Activated B cell treated with CpG ODN at 0.5 μM for 24 hours (primary cell): ENCODE measurements at regions not wholly inside any gene's neighbourhood (a gene's known extent, or its start where the extent isn't known, plus 50 kb on each side); places are given as distances from the start of the nearest gene placed in this dataset.

Source experiments
- ATAC-seq: fragments of 200-7000 bp; cut with Tn5 transposase; one replicate; pipeline ENCODE4 v1.10.0; 2021; ENCODE audit warnings: low read depth, mild to moderate bottlenecking, moderate library complexity
- CTCF ChIA-PET: fragments of 350-600 bp; sonication (Branson Sonifier 250); formaldehyde crosslinking; loops from one replicate; lab custom pipeline; 2021; ENCODE audit warnings: antibody characterized with exemption; lab: Charles Lee
- POLR2A ChIA-PET: fragments of 350-600 bp; sonication (Branson Sonifier 250); formaldehyde crosslinking; loops from one replicate; lab custom pipeline; 2021; ENCODE audit warnings: antibody characterized with exemption; lab: Charles Lee
- DNase-seq: peaks from one replicate; pipeline ENCODE4 v3.0.0; 2022
- H3K27ac Mint-ChIP-seq: one replicate; pipeline ENCODE4 v1.8.0; 2020; ENCODE audit warnings: mixed read lengths
- H3K27me3 Mint-ChIP-seq: one replicate; pipeline ENCODE4 v1.8.0; 2021; ENCODE audit warnings: mixed read lengths
- H3K36me3 Mint-ChIP-seq: one replicate; pipeline ENCODE4 v1.8.0; 2021; ENCODE audit warnings: low read depth, mixed read lengths
- H3K4me1 Mint-ChIP-seq: one replicate; pipeline ENCODE4 v1.8.0; 2021; ENCODE audit warnings: mixed read lengths
- H3K4me3 Mint-ChIP-seq: one replicate; pipeline ENCODE4 v1.8.0; 2020; ENCODE audit warnings: mild to moderate bottlenecking, mixed read lengths
- H3K9me3 Mint-ChIP-seq: one replicate; pipeline ENCODE4 v1.8.0; 2020; ENCODE audit warnings: mixed read lengths
- CTCF ChIP-seq: fragments of 200-600 bp; IDR thresholded peaks from one replicate; pipeline ENCODE4 v1.8.0; 2022; ENCODE audit warnings: antibody characterized with exemption, mild to moderate bottlenecking
- intact Hi-C: fragments of 100-400 bp; cut with micrococcal nuclease; formaldehyde crosslinking; loops from one replicate; pipeline ENCODE4 v1.15.1; 2024

- no peak for TF ChIP-seq CTCF
- CTCF ChIA-PET, result interaction anchor here (1.0 kb wide), 1 partner anchor 9 kb away, joined by 4 read pairs; no protein-coding TSS in a partner anchor
- Mint-ChIP-seq H3K4me1 (no peaks in the 10 kb centered on the region), H3K27me3 (no peaks in the 10 kb centered on the region), H3K27ac (no peak overlapping the region), H3K9me3 (no peaks in the 10 kb centered on the region), H3K36me3 (no peaks in the 10 kb centered on the region), H3K4me3 (no peak overlapping the region)
- POLR2A ChIA-PET, result no interaction called here
- DNase-seq (no peak), ATAC-seq (no peak)
- intact Hi-C loops, result no loop called here
Measured at GRCh38 chr11:21895686-21896085, 297.2 kb upstream of the ANO5 start.

- Mint-ChIP-seq H3K9me3 (no peaks in the 10 kb centered on the region), H3K4me3 (no peak overlapping the region), H3K36me3 (no peaks in the 10 kb centered on the region), H3K4me1 (no peaks in the 10 kb centered on the region), H3K27ac (no peak overlapping the region), H3K27me3 (no peaks in the 10 kb centered on the region)
- DNase-seq (no peak), ATAC-seq (no peak)
- POLR2A ChIA-PET, result no interaction called here
- intact Hi-C loops, result no loop called here
- TF ChIP-seq CTCF, result no peak
- CTCF ChIA-PET, result interaction anchor here (1.0 kb wide), 1 partner anchor 9 kb away, joined by 4 read pairs; no protein-coding TSS in a partner anchor
Measured at GRCh38 chr11:21896216-21896615, 296.7 kb upstream of the ANO5 start.

DNA sequence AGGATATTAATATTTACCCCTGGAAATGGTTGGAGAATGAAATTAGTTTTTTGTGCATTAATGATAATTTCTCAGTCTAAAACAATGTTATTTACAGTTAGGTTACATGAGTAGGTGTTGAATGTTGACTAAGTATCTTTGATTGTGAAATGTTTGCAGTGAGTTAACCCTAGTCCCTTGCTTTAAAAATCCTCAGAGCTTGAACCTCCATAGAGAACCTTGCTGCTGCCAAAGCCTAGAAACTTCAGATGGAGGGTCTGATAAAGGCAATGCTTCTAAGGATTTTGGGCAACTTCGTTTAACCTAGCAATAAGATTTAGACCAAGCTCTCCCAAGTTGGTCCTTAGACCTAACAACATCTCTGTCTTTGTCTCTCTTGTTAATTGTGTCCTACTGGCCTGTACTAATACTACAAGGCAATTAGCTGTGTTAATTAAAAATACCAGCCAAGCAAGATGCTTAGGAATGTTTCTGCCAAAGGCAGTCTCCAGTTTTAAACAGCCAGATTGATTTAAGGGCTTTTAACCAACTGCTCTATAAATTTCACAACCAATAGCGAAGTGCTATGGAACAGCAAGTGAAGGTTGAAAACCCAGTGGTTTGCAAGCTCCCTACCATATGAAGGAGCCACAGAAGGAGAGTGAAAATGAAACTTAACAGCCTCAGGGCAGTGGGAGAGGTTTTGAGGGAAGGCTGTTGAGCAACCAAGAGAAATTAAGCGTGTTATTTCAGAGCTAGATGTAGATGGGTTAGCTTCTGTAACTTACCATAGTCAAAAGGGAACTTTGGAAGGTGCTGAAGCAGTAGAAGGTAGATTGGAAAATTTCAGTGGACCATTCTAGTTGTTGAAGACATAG is 295.9 kb upstream of the ANO5 start:
- ChIA-PET CTCF (no interaction called here), POLR2A (no interaction called here)
- Mint-ChIP-seq H3K4me1 (no peaks in the 10 kb centered on the region), H3K27me3 (no peaks in the 10 kb centered on the region), H3K9me3 (no peaks in the 10 kb centered on the region), H3K4me3 (no peak overlapping the region), H3K27ac (no peak overlapping the region), H3K36me3 (no peaks in the 10 kb centered on the region)
- TF ChIP-seq CTCF, result no peak
- intact Hi-C loops, result no loop called here
- DNase-seq, result no peak
- no peak for ATAC-seq

DNA sequence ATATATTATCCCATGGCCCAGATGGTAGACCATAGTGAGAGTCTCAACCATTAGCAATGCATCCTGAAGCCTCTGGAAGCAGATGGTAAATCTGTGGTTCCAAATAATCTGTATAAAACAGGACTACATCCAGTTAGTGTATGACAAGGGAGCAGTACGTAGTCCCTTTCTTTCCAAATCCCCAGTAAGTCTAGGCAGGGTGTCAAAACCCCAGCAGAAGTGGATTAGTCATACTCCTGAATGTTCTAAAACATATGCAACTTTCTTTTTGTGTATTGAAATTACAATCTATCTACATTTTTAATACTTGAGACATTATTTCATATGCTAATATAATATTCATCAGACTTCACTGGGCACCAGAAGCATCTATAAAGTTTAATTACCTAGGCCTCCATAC is 295.1 kb upstream of the ANO5 start:
- ATAC-seq (no peak), DNase-seq (no peak)
- Mint-ChIP-seq H3K27ac (no peak overlapping the region), H3K4me1 (no peaks in the 10 kb centered on the region), H3K4me3 (no peak overlapping the region), H3K27me3 (no peaks in the 10 kb centered on the region), H3K36me3 (no peaks in the 10 kb centered on the region), H3K9me3 (no peaks in the 10 kb centered on the region)
- intact Hi-C loops, result no loop called here
- POLR2A ChIA-PET, result no interaction called here
- TF ChIP-seq CTCF, result no peak
- CTCF ChIA-PET, result no interaction called here

DNA sequence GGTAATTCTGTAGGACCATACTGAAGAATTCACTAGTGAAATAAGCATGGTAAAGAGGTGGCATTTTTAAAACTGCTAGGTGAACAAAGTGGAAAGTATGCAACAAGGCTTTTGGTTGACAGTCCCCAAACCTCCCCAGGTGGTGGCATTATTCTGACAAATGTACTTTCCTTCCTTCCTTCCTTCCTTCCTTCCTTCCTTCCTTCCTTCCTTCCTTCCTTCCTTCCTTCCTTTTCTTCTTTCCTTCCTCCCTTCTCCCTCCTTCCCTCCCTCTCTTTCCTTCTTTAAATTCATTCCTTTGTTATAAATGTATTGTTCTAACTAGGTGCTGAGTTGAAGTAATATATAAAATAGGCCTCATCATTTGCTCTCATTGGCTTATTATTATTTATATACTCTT is 284.7 kb upstream of the ANO5 start:
- H3K9me3 Mint-ChIP-seq, result no peaks in the 10 kb centered on the region
- no peak for TF ChIP-seq CTCF
- no peaks in the 10 kb centered on the region for H3K36me3 Mint-ChIP-seq
- POLR2A ChIA-PET, result no interaction called here
- no peaks in the 10 kb centered on the region for H3K27me3 Mint-ChIP-seq
- intact Hi-C loops, result no loop called here
- H3K4me3 Mint-ChIP-seq, result no peak overlapping the region
- ATAC-seq (no peak), DNase-seq (no peak)
- CTCF ChIA-PET, result no interaction called here
- no peak overlapping the region for H3K27ac Mint-ChIP-seq
- no peaks in the 10 kb centered on the region for H3K4me1 Mint-ChIP-seq
